IMR-90 (cell line): ENCODE measurements at regions not wholly inside any gene's neighbourhood (a gene's known extent, or its start where the extent isn't known, plus 50 kb on each side); places are given as distances from the start of the nearest gene placed in this dataset.

ENCODE experiments used
- ATAC-seq: fragments of 200-7000 bp; cut with Tn5 transposase; 2 replicates; pipeline ENCODE4 v1.9.1; 2020; ENCODE audit warnings: low read depth, mild to moderate bottlenecking, moderate library complexity
- BruUV-seq: library from RNA; stranded (reverse); fragments of 400-500 nt; replicated peaks from 2 replicates; lab custom pipeline; 2021; lab: Mats Ljungman, UMichigan
- CTCF ChIA-PET: fragments of 300-600 bp; formaldehyde crosslinking; extraction: SDS; loops from one replicate; lab custom pipeline; 2021; ENCODE audit warnings: antibody characterized with exemption; lab: Yijun Ruan, JAX
- POLR2A ChIA-PET: fragments of 300-600 bp; sonication (Branson Sonifier 250); formaldehyde crosslinking; loops from one replicate; lab custom pipeline; 2022; ENCODE audit warnings: antibody characterized with exemption; ENCODE audit not compliant: unreplicated experiment; lab: Charles Lee
- DNase-seq: peaks from one replicate; pipeline ENCODE4 v3.0.0; 2013
- H2AFZ ChIP-seq: replicated peaks from 2 replicates; pipeline ENCODE3; 2013; ENCODE audit warnings: low read length, mild to moderate bottlenecking; ENCODE audit not compliant: poor library complexity
- H2AK5ac ChIP-seq: 2 replicates; pipeline ENCODE4 v1.6.1; 2013; ENCODE audit warnings: low read depth, low read length, inconsistent platforms
- H2AK9ac ChIP-seq: replicated peaks from 2 replicates; pipeline ENCODE3; 2013; ENCODE audit warnings: mild to moderate bottlenecking, low read depth, low read length, moderate library complexity; ENCODE audit not compliant: poor library complexity
- H2BK120ac ChIP-seq: 2 replicates; pipeline ENCODE4 v1.6.1; 2013; ENCODE audit warnings: low read depth, low read length, inconsistent platforms
- H2BK15ac ChIP-seq: 3 replicates; pipeline ENCODE4 v1.6.1; 2013; ENCODE audit warnings: low read depth, low read length, inconsistent platforms
- H2BK20ac ChIP-seq: 2 replicates; pipeline ENCODE4 v1.6.1; 2013; ENCODE audit warnings: low read depth, mild to moderate bottlenecking, inconsistent platforms, low read length, moderate library complexity
- H2BK5ac ChIP-seq: 2 replicates; pipeline ENCODE4 v1.6.1; 2013; ENCODE audit warnings: mild to moderate bottlenecking, low read depth, low read length, inconsistent platforms; ENCODE audit not compliant: poor library complexity, severe bottlenecking
- H3K14ac ChIP-seq: replicated peaks from 2 replicates; pipeline ENCODE4 v1.6.1; 2013; ENCODE audit warnings: low read depth, low read length, inconsistent platforms
- H3K18ac ChIP-seq: 2 replicates; pipeline ENCODE4 v1.6.1; 2013; ENCODE audit warnings: low read depth, low read length, control low read depth
- H3K23ac ChIP-seq: 2 replicates; pipeline ENCODE4 v1.6.1; 2013; ENCODE audit warnings: low read depth, low read length, inconsistent platforms
- H3K27ac ChIP-seq: 2 replicates; pipeline ENCODE4 v1.5.1; 2013; ENCODE audit warnings: mild to moderate bottlenecking, control low read depth, low read length; ENCODE audit not compliant: insufficient read depth
- H3K27me3 ChIP-seq: 2 replicates; pipeline ENCODE4 v1.6.1; 2013; ENCODE audit warnings: low read length; ENCODE audit not compliant: control insufficient read depth, insufficient read depth
- H3K36me3 ChIP-seq: 2 replicates; pipeline ENCODE4 v1.6.1; 2013; ENCODE audit warnings: low read length, mixed read lengths; ENCODE audit not compliant: control insufficient read depth, insufficient read depth
- H3K4ac ChIP-seq: 2 replicates; pipeline ENCODE4 v1.6.1; 2013; ENCODE audit warnings: low read depth, low read length, inconsistent platforms
- H3K4me1 ChIP-seq: 2 replicates; pipeline ENCODE4 v1.6.1; 2013; ENCODE audit warnings: low read length, mixed read lengths; ENCODE audit not compliant: control insufficient read depth, insufficient read depth
- H3K4me2 ChIP-seq: 2 replicates; pipeline ENCODE4 v1.6.1; 2013; ENCODE audit warnings: low read depth, mild to moderate bottlenecking, control low read depth, low read length, moderate library complexity
- H3K4me3 ChIP-seq: 2 replicates; pipeline ENCODE4 v1.5.1; 2013; ENCODE audit warnings: low read depth, mild to moderate bottlenecking, control low read depth, low read length, moderate library complexity; ENCODE audit not compliant: insufficient read depth
- H3K56ac ChIP-seq: 2 replicates; pipeline ENCODE4 v1.6.1; 2013; ENCODE audit warnings: low read length, inconsistent platforms; ENCODE audit not compliant: insufficient read depth; ENCODE audit errors: extremely low read depth
- H3K79me1 ChIP-seq, 2 experiments: 2 replicates each; pipeline ENCODE4 v1.6.1; 2013; ENCODE audit warnings: low read length in 2 of 2, inconsistent platforms in 1 of 2, low read depth in 1 of 2
- H3K9ac ChIP-seq: 2 replicates; pipeline ENCODE4 v1.6.1; 2013; ENCODE audit warnings: low read depth, low read length, control low read depth
- H3K9me1 ChIP-seq: 2 replicates; pipeline ENCODE4 v1.6.1; 2013; ENCODE audit warnings: low read length, inconsistent platforms; ENCODE audit not compliant: insufficient read depth
- H3K9me3 ChIP-seq: 2 replicates; pipeline ENCODE4 v1.6.1; 2013; ENCODE audit warnings: low read length; ENCODE audit not compliant: control insufficient read depth, insufficient read depth
- H4K20me1 ChIP-seq: 2 replicates; pipeline ENCODE4 v1.6.1; 2013; ENCODE audit warnings: low read length, inconsistent platforms; ENCODE audit not compliant: insufficient read depth
- H4K5ac ChIP-seq: 2 replicates; pipeline ENCODE4 v1.6.1; 2013; ENCODE audit warnings: mild to moderate bottlenecking, low read depth, low read length, control low read depth
- H4K8ac ChIP-seq, 2 experiments: 2 replicates each; pipeline ENCODE4 v1.6.1; 2013; ENCODE audit warnings: low read depth in 2 of 2, low read length in 2 of 2, control low read depth in 1 of 2, inconsistent platforms in 1 of 2
- H4K91ac ChIP-seq: 2 replicates; pipeline ENCODE4 v1.6.1; 2013; ENCODE audit warnings: low read depth, low read length, inconsistent platforms; ENCODE audit not compliant: insufficient read depth
- CEBPB ChIP-seq: IDR thresholded peaks from 2 replicates; pipeline ENCODE4 v1.6.1; 2012; ENCODE audit warnings: low read depth, low read length, improper control_type of control experiment
- CHD1 ChIP-seq: IDR thresholded peaks from 2 replicates; pipeline ENCODE4 v1.6.1; 2012; ENCODE audit warnings: low read depth, low read length, improper control_type of control experiment
- RAD21 ChIP-seq: IDR thresholded peaks from 2 replicates; pipeline ENCODE4 v1.6.1; 2012; ENCODE audit warnings: low read length, improper control_type of control experiment
- USF2 ChIP-seq: fragments of 150-350 bp; IDR thresholded peaks from 2 replicates; pipeline ENCODE4 v1.6.1; 2017; ENCODE audit warnings: mild to moderate bottlenecking, antibody characterized with exemption, low read length, low read depth
- WGBS, 2 experiments: methylation state at CpG; one replicate each; pipeline versions ENCODE4 v1.1.5 to v1.1.7; 2013; ENCODE audit warnings: missing lambda C conversion rate in 2 of 2; ENCODE audit not compliant: insufficient read length in 1 of 2; ENCODE audit errors: extremely low coverage in 2 of 2; 5-methylcytosine and 5-hydroxymethylcytosine counted together
- dilution Hi-C: fragments of 300-500 bp; cut with HindIII; formaldehyde crosslinking; loops from one replicate; pipeline ENCODE4 v1.14.3; 2018; ENCODE audit warnings: low sequenced_read_pairs; ENCODE audit not compliant: unreplicated experiment
- in situ Hi-C: fragments of 300-500 bp; cut with MboI; formaldehyde crosslinking; loops from 3 replicates; pipeline ENCODE4 v1.14.3; 2019; ENCODE audit warnings: low sequenced_read_pairs, inconsistent platforms, mixed read lengths
- intact Hi-C: fragments of 100-400 bp; cut with micrococcal nuclease; formaldehyde crosslinking; loops from 2 replicates; pipeline ENCODE4 v1.10.0; 2022
- TF ChIP-seq, protein P1 (sequence below): conservative IDR thresholded peaks from 2 replicates; pipeline ENCODE4 v1.5.1; 2012; ENCODE audit warnings: mild to moderate bottlenecking, low read depth, low read length, improper control_type of control experiment

DNA sequence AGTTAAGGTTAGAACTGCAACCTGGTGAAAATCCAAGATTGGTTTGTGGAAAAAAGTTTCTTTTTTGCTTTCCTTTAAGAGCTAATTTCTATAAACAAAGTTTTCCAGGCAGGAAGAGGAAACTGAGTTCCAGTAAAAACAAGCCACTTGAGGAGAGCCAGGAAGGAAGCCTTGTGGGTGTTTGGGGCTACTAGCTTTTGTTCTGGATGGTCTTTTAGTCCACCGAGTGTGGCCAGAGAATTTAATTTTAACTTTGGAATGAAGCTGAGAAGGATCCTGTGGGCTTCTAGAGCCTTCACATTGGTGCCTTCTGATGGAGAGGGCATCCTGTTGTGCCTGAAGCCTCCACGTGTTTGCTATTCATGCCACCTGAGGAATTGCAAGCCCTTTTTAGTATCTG lies 327.9 kb downstream of the C12orf75 start:
- CTCF ChIA-PET, result no interaction called here
- WGBS, 2 experiments, result no CpG with 5 or more reads among the region's 2 CpGs
- H3K27me3 ChIP-seq, result peaks cover 14% of the 10 kb centered on the region

More for the DNA sequence above, 327.9 kb downstream of the C12orf75 start:
- no peak for ATAC-seq
- no peaks in the 10 kb centered on the region for H3K9me3 ChIP-seq
- H3K9me1 ChIP-seq, result no peaks in the 10 kb centered on the region
- H4K8ac ChIP-seq, result no peak overlapping the region
- H3K18ac ChIP-seq, result no peak overlapping the region
- H3K4me3 ChIP-seq, result no peak overlapping the region
- H3K56ac ChIP-seq, result no peak overlapping the region
- no peak overlapping the region for H3K9ac ChIP-seq
- no TSS peak for BruUV-seq
- no peaks in the 10 kb centered on the region for H3K4me1 ChIP-seq
- H3K14ac ChIP-seq, result no peak overlapping the region
- no peak overlapping the region for H2BK120ac ChIP-seq
- H3K27ac ChIP-seq, result no peak overlapping the region
- H2BK15ac ChIP-seq, result no peak overlapping the region
- H3K79me1 ChIP-seq, result no peaks in the 10 kb centered on the region
- no peak overlapping the region for H2AFZ ChIP-seq
- intact Hi-C loops, result no loop called here
- dilution Hi-C loops, result no loop called here
- TF ChIP-seq USF2 (no peak), RAD21 (no peak), CEBPB (no peak), CHD1 (no peak)
- TF ChIP-seq, protein P1, sequence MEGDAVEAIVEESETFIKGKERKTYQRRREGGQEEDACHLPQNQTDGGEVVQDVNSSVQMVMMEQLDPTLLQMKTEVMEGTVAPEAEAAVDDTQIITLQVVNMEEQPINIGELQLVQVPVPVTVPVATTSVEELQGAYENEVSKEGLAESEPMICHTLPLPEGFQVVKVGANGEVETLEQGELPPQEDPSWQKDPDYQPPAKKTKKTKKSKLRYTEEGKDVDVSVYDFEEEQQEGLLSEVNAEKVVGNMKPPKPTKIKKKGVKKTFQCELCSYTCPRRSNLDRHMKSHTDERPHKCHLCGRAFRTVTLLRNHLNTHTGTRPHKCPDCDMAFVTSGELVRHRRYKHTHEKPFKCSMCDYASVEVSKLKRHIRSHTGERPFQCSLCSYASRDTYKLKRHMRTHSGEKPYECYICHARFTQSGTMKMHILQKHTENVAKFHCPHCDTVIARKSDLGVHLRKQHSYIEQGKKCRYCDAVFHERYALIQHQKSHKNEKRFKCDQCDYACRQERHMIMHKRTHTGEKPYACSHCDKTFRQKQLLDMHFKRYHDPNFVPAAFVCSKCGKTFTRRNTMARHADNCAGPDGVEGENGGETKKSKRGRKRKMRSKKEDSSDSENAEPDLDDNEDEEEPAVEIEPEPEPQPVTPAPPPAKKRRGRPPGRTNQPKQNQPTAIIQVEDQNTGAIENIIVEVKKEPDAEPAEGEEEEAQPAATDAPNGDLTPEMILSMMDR, result no peak
- in situ Hi-C loops, result no loop called here
- no peak overlapping the region for H2AK5ac ChIP-seq
- no peak overlapping the region for H3K23ac ChIP-seq
- no peak overlapping the region for H3K4ac ChIP-seq
- H3K4me2 ChIP-seq, result no peak overlapping the region
- no peak for DNase-seq
- no peak overlapping the region for H4K5ac ChIP-seq
- H2AK9ac ChIP-seq, result no peak overlapping the region
- no peaks in the 10 kb centered on the region for H3K36me3 ChIP-seq
- H2BK20ac ChIP-seq, result no peak overlapping the region
- POLR2A ChIA-PET, result no interaction called here
- H4K91ac ChIP-seq, result no peak overlapping the region
- H4K20me1 ChIP-seq, result no peaks in the 10 kb centered on the region
- H2BK5ac ChIP-seq, result no peak overlapping the region
